ENCODE measurements at regions not wholly inside any gene's neighbourhood (a gene's known extent, or its start where the extent isn't known, plus 50 kb on each side); places are given as distances from the start of the nearest gene placed in this dataset.

GRCh38 chr14:101032433-101032832 lies 128.9 kb upstream of the RTL1 start:
- TF ChIP-seq CTCF (conservative IDR thresholded peaks at IDR 0.05; ENCODE audit: low read depth, low read length): no peak
- no peak overlapping the region for H3K4me3 ChIP-seq (IDR thresholded peaks at IDR 0.05; ENCODE audit: insufficient read depth, low read depth, low read length)
- no peaks in the 10 kb centered on the region for H3K36me3 ChIP-seq (ENCODE audit: insufficient read depth)
- H3K27ac ChIP-seq: no peak overlapping the region
- H4K20me1 ChIP-seq (ENCODE audit: insufficient read depth): no peaks in the 10 kb centered on the region
- H3K27me3 ChIP-seq (ENCODE audit: insufficient read depth, low read depth): peaks cover 29% of the 10 kb centered on the region; the same call in 1 of the 2 replicates
- H3K4me2 ChIP-seq: no peak overlapping the region
- H2AFZ ChIP-seq (ENCODE audit: low read depth): no peak overlapping the region
- no peak overlapping the region for H3K9ac ChIP-seq
- H3K79me2 ChIP-seq (ENCODE audit: insufficient read depth, low read depth): no peaks in the 10 kb centered on the region
- H3K4me1 ChIP-seq (ENCODE audit: low read depth, poor library complexity, severe bottlenecking): no peaks in the 10 kb centered on the region

GRCh38 chr14:101033006-101033405 lies 129.5 kb upstream of the RTL1 start:
- Histone ChIP-seq H2AFZ (ENCODE audit: low read depth) (no peak overlapping the region), H4K20me1 (ENCODE audit: insufficient read depth) (no peaks in the 10 kb centered on the region), H3K4me3 (IDR thresholded peaks at IDR 0.05; ENCODE audit: insufficient read depth, low read depth, low read length) (no peak overlapping the region), H3K9ac (no peak overlapping the region), H3K4me1 (ENCODE audit: low read depth, poor library complexity, severe bottlenecking) (no peaks in the 10 kb centered on the region), H3K79me2 (ENCODE audit: insufficient read depth, low read depth) (no peaks in the 10 kb centered on the region), H3K4me2 (no peak overlapping the region), H3K27me3 (ENCODE audit: insufficient read depth, low read depth) (peaks cover 29% of the 10 kb centered on the region; the same call in 1 of the 2 replicates), H3K36me3 (ENCODE audit: insufficient read depth) (no peaks in the 10 kb centered on the region), H3K27ac (no peak overlapping the region)
- no peak for TF ChIP-seq CTCF (conservative IDR thresholded peaks at IDR 0.05; ENCODE audit: low read depth, low read length)

GRCh38 chr14:101033446-101034165 lies 130.1 kb upstream of the RTL1 start:
- H3K4me1 ChIP-seq (ENCODE audit: low read depth, poor library complexity, severe bottlenecking): no peaks in the 10 kb centered on the region
- no peak overlapping the region for H3K27ac ChIP-seq
- no peaks in the 10 kb centered on the region for H3K36me3 ChIP-seq (ENCODE audit: insufficient read depth)
- no peaks in the 10 kb centered on the region for H3K79me2 ChIP-seq (ENCODE audit: insufficient read depth, low read depth)
- H2AFZ ChIP-seq (ENCODE audit: low read depth): no peak overlapping the region
- H3K9ac ChIP-seq: no peak overlapping the region
- no peak overlapping the region for H3K4me3 ChIP-seq (IDR thresholded peaks at IDR 0.05; ENCODE audit: insufficient read depth, low read depth, low read length)
- H3K4me2 ChIP-seq: no peak overlapping the region
- no peaks in the 10 kb centered on the region for H4K20me1 ChIP-seq (ENCODE audit: insufficient read depth)
- TF ChIP-seq CTCF (conservative IDR thresholded peaks at IDR 0.05; ENCODE audit: low read depth, low read length): no peak
- H3K27me3 ChIP-seq (ENCODE audit: insufficient read depth, low read depth): peaks cover 29% of the 10 kb centered on the region; the same call in 1 of the 2 replicates

- TF ChIP-seq CTCF (conservative IDR thresholded peaks at IDR 0.05; ENCODE audit: low read depth, low read length): no peak
- H3K27me3 ChIP-seq (ENCODE audit: insufficient read depth, low read depth): peaks cover 29% of the 10 kb centered on the region; the same call in 1 of the 2 replicates
These were observed 131.5 kb upstream of the RTL1 start for GRCh38 chr14:101034986-101035385.

More at GRCh38 chr14:101034986-101035385, 131.5 kb upstream of the RTL1 start:
- H3K36me3 ChIP-seq (ENCODE audit: insufficient read depth): no peaks in the 10 kb centered on the region
- no peaks in the 10 kb centered on the region for H4K20me1 ChIP-seq (ENCODE audit: insufficient read depth)
- H2AFZ ChIP-seq (ENCODE audit: low read depth): no peak overlapping the region
- no peaks in the 10 kb centered on the region for H3K4me1 ChIP-seq (ENCODE audit: low read depth, poor library complexity, severe bottlenecking)
- no peak overlapping the region for H3K4me3 ChIP-seq (IDR thresholded peaks at IDR 0.05; ENCODE audit: insufficient read depth, low read depth, low read length)
- no peaks in the 10 kb centered on the region for H3K79me2 ChIP-seq (ENCODE audit: insufficient read depth, low read depth)
- H3K9ac ChIP-seq: no peak overlapping the region
- no peak overlapping the region for H3K27ac ChIP-seq
- H3K4me2 ChIP-seq: no peak overlapping the region
